Ovary (tissue), 7 donors: ENCODE measurements at regions not wholly inside any gene's neighbourhood (a gene's known extent, or its start where the extent isn't known, plus 50 kb on each side); places are given as distances from the start of the nearest gene placed in this dataset.

ENCODE experiments used
- DNase-seq, 5 donors: peaks; one replicate each; pipeline ENCODE4 v3.0.0-alpha.2; 2019 to 2020
- H3K27ac ChIP-seq, 2 donors: fragments of 200-600 bp; one replicate each; pipeline versions ENCODE4 v1.5.1 to v1.8.0; 2019 to 2022
- H3K27me3 ChIP-seq: fragments of 200-600 bp; one replicate; pipeline ENCODE4 v1.8.0; 2022
- H3K36me3 ChIP-seq: fragments of 200-600 bp; sonication (generic); one replicate; pipeline ENCODE4 v1.5.1; 2019
- H3K4me1 ChIP-seq: one replicate; pipeline ENCODE4 v1.8.1; 2013; ENCODE audit warnings: mild to moderate bottlenecking, moderate library complexity; ENCODE audit not compliant: insufficient read depth
- H3K4me3 ChIP-seq: fragments of 200-600 bp; sonication (generic); one replicate; pipeline ENCODE4 v1.5.1; 2017
- H3K9me3 ChIP-seq, 2 donors: fragments of 200-600 bp in 1 of 2; sonication (generic) in 1 of 2; one replicate each; pipeline versions ENCODE4 v1.5.1 to v1.8.1; 2013 to 2019; ENCODE audit warnings: mild to moderate bottlenecking in 1 of 2, moderate library complexity in 1 of 2
- EP300 ChIP-seq: sonication (generic); formaldehyde crosslinking; IDR thresholded peaks from one replicate; pipeline ENCODE4 v1.6.1; 2017; ENCODE audit warnings: antibody characterized with exemption
- POLR2A ChIP-seq: fragments of 450-650 bp; IDR thresholded peaks from one replicate; pipeline ENCODE4 v1.6.1; 2017; ENCODE audit warnings: antibody characterized with exemption, mild to moderate bottlenecking, moderate library complexity
- WGBS, 3 donors: extraction: QIAGEN DNeasy Blood & Tissue Kit in 1 of 3; methylation state at CpG; one replicate each; pipeline versions ENCODE4 v1.1.5 to v1.1.7; 2013 to 2017; 5-methylcytosine and 5-hydroxymethylcytosine counted together
- intact Hi-C, 4 donors: fragments of 100-400 bp; cut with DNase I; formaldehyde crosslinking; loops; one replicate each; pipeline versions ENCODE4 v1.11.0 to v1.15.1; 2022 to 2023
- TF ChIP-seq, protein P1 (sequence below), 3 donors: fragments of 450-650 bp in 2 of 3; fragments of 200-600 bp in 1 of 3; IDR thresholded peaks; one replicate each; pipeline versions ENCODE4 v1.5.1 to v1.8.0; 2016 to 2022; ENCODE audit warnings: antibody characterized with exemption in 3 of 3, mild to moderate bottlenecking in 1 of 3
- donor health status: DM: no; HTN: no; CAD: no; lungs with moderate emphysema.
- donor health status: DM: no; HTN: no; CAD: no.
- donor health status: Bipolar disorder and iron deficiency.
- donor health status: DM: no; HTN: no; CAD: no.
- donor health status: DM: yes; HTN: yes; CAD: no.

DNA sequence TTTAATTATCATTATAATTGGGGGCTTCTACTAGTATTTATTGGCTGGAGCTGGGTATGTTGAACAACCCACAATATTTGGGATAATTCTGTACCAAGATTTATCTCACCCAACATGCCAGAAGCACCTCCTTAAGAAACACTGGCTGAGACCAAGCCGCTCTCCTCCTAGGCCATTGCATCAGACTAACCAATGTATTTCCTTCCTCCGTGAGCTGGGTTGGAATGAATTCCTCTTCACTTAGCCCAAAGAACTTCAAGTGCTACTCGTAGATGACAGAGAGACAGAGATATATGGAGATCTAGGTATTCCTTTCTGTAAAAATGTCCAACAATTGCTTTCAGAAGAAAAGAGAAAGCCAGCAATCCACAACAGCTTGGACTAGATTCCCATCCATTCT lies 87.2 kb upstream of the ETS2 start:
- H3K9me3 ChIP-seq = no peaks in the 10 kb centered on the region
- intact Hi-C loops = loop anchor here in 3 of 4 donors (10.0 kb wide), 3 partner anchors 194 to 214 kb away; no protein-coding TSS in a partner anchor
- TF ChIP-seq POLR2A (no peak), EP300 (no peak)
- TF ChIP-seq, protein P1, sequence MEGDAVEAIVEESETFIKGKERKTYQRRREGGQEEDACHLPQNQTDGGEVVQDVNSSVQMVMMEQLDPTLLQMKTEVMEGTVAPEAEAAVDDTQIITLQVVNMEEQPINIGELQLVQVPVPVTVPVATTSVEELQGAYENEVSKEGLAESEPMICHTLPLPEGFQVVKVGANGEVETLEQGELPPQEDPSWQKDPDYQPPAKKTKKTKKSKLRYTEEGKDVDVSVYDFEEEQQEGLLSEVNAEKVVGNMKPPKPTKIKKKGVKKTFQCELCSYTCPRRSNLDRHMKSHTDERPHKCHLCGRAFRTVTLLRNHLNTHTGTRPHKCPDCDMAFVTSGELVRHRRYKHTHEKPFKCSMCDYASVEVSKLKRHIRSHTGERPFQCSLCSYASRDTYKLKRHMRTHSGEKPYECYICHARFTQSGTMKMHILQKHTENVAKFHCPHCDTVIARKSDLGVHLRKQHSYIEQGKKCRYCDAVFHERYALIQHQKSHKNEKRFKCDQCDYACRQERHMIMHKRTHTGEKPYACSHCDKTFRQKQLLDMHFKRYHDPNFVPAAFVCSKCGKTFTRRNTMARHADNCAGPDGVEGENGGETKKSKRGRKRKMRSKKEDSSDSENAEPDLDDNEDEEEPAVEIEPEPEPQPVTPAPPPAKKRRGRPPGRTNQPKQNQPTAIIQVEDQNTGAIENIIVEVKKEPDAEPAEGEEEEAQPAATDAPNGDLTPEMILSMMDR (IDR thresholded peaks at IDR 0.05) = no peak
- H3K4me3 ChIP-seq = no peak overlapping the region
- no peaks in the 10 kb centered on the region for H3K27me3 ChIP-seq
- no peaks in the 10 kb centered on the region for H3K4me1 ChIP-seq
- no peak for DNase-seq
- no peaks in the 10 kb centered on the region for H3K36me3 ChIP-seq
- 88 to 95% (median 90%) methylated on average over 3 of the region's 3 CpGs for WGBS, 3 donors
- H3K27ac ChIP-seq = no peak overlapping the region

DNA sequence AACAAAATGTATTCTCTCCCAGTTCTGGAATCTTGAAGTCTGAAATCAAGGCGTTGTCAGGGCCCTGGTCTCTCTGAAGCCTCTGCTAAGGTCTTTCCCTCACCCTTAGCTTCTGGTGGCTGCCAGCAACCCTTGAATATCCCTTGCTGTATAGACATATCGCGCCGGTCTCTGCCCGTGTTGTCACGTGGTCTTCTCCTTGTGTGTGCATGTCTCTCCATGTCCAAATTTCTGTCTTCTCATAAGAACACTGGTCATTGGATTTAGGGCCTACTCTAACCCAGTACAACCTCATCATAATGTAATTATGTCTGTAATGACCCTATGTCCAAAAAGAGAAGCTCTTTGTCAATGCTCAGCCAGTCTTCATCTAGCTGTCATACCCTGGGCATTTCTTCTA lies 85.7 kb upstream of the ETS2 start:
- no peaks in the 10 kb centered on the region for H3K4me1 ChIP-seq
- WGBS, 3 donors = 95 to 98% (median 96%) methylated on average over 6 of the region's 6 CpGs
- H3K36me3 ChIP-seq = no peaks in the 10 kb centered on the region
- TF ChIP-seq POLR2A = no peak
- TF ChIP-seq, protein P1 (IDR thresholded peaks at IDR 0.05) = no peak
- TF ChIP-seq EP300 = no peak
- H3K27ac ChIP-seq = no peak overlapping the region
- intact Hi-C loops = no loop called here
- no peak overlapping the region for H3K4me3 ChIP-seq
- H3K9me3 ChIP-seq = no peaks in the 10 kb centered on the region
- no peaks in the 10 kb centered on the region for H3K27me3 ChIP-seq
- DNase-seq = no peak

DNA sequence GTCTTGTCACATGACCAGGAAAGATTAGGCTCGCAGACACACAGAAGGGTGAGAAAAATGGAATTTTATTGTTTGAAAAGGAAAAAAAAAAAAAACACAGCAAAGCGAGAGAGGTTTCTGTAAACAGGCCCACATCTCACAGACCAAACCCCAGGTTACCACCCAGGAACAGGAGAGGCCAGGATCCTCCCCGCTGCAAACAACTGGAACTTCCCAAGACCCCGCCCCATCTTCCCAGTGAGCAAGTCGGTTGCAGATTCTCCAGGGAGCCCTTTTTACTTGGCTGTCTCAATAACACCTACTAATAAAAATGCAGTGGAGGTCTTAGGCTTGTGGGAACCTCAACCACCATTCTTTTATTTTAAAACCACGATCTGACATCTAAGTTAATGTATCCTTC lies 84.7 kb upstream of the ETS2 start:
- Histone ChIP-seq H3K27ac (no peak overlapping the region), H3K27me3 (no peaks in the 10 kb centered on the region), H3K36me3 (no peaks in the 10 kb centered on the region), H3K4me3 (no peak overlapping the region), H3K4me1 (no peaks in the 10 kb centered on the region), H3K9me3 (no peaks in the 10 kb centered on the region)
- DNase-seq = no peak
- TF ChIP-seq POLR2A (no peak), EP300 (no peak)
- TF ChIP-seq, protein P1 (IDR thresholded peaks at IDR 0.05) = no peak
- 73 to 76% (median 75%) methylated on average over 6 of the region's 6 CpGs for WGBS, 3 donors
- intact Hi-C loops = no loop called here

DNA sequence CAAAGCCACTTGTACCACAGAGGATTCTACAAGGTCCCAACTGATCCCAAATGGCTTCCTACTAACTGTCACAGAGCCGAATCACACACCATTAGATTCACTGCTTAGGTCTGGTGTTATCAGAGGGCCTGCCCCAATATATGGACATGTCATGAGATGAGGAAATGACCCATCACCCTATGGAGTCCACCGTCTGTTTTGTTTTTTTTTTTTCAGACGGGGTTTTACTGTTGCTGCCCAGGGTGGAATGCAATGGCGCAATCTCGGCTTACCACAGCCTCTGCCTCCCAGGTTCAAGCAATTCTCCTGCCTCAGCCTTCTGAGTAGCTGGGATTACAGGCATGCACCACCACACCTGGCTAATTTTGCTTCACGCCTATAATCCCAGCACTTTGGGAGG lies 83.8 kb upstream of the ETS2 start:
- WGBS, 3 donors = 85 to 86% (median 86%) methylated on average over 6 of the region's 6 CpGs
- no peaks in the 10 kb centered on the region for H3K9me3 ChIP-seq

More for the DNA sequence above, 83.8 kb upstream of the ETS2 start:
- H3K36me3 ChIP-seq = no peaks in the 10 kb centered on the region
- no peak overlapping the region for H3K27ac ChIP-seq
- no peaks in the 10 kb centered on the region for H3K27me3 ChIP-seq
- no peak overlapping the region for H3K4me3 ChIP-seq
- DNase-seq = no peak
- intact Hi-C loops = no loop called here
- TF ChIP-seq, protein P1 (IDR thresholded peaks at IDR 0.05) = no peak
- TF ChIP-seq POLR2A = no peak
- TF ChIP-seq EP300 = no peak
- no peaks in the 10 kb centered on the region for H3K4me1 ChIP-seq
